ENCODE measurements at regions not wholly inside any gene's neighbourhood (a gene's known extent, or its start where the extent isn't known, plus 50 kb on each side); places are given as distances from the start of the nearest gene placed in this dataset.

- peaks cover 6% of the 10 kb centered on the region for H3K4me1 Mint-ChIP-seq (ENCODE audit: low read depth)
- no peak overlapping the region for H3K4me3 Mint-ChIP-seq
- H3K9me3 Mint-ChIP-seq (ENCODE audit: low read depth), result no peaks in the 10 kb centered on the region
- no peaks in the 10 kb centered on the region for H3K36me3 Mint-ChIP-seq
- no peak overlapping the region for H3K27ac Mint-ChIP-seq
- no peaks in the 10 kb centered on the region for H3K27me3 Mint-ChIP-seq
These were observed 88.5 kb downstream of the PRLHR start for GRCh38 chr10:118506671-118507590.

GRCh38 chr10:118505363-118505762 is 90.1 kb downstream of the PRLHR start:
- Mint-ChIP-seq H3K27ac (no peak overlapping the region), H3K4me3 (no peak overlapping the region), H3K4me1 (ENCODE audit: low read depth) (peaks cover 6% of the 10 kb centered on the region), H3K27me3 (peaks cover 4% of the 10 kb centered on the region), H3K9me3 (ENCODE audit: low read depth) (no peaks in the 10 kb centered on the region), H3K36me3 (peaks cover 3% of the 10 kb centered on the region)

- no peaks in the 10 kb centered on the region for H3K9me3 Mint-ChIP-seq (ENCODE audit: low read depth)
- peaks cover 3% of the 10 kb centered on the region for H3K36me3 Mint-ChIP-seq
- H3K4me3 Mint-ChIP-seq, result no peak overlapping the region
- no peak overlapping the region for H3K27ac Mint-ChIP-seq
- peaks cover 6% of the 10 kb centered on the region for H3K27me3 Mint-ChIP-seq
- peaks cover 5% of the 10 kb centered on the region for H3K4me1 Mint-ChIP-seq (ENCODE audit: low read depth)
These were observed 90.8 kb downstream of the PRLHR start for GRCh38 chr10:118504467-118505205.

- Mint-ChIP-seq H3K27ac (no peak overlapping the region), H3K4me3 (no peak overlapping the region), H3K36me3 (peaks cover 3% of the 10 kb centered on the region), H3K4me1 (ENCODE audit: low read depth) (peaks cover 5% of the 10 kb centered on the region), H3K27me3 (peaks cover 9% of the 10 kb centered on the region), H3K9me3 (ENCODE audit: low read depth) (no peaks in the 10 kb centered on the region)
These were observed 91.4 kb downstream of the PRLHR start for GRCh38 chr10:118504044-118504443.

- Mint-ChIP-seq H3K4me3 (no peak overlapping the region), H3K9me3 (ENCODE audit: low read depth) (no peaks in the 10 kb centered on the region), H3K27ac (no peak overlapping the region), H3K27me3 (peaks cover 9% of the 10 kb centered on the region), H3K36me3 (peaks cover 3% of the 10 kb centered on the region), H3K4me1 (ENCODE audit: low read depth) (peaks cover 5% of the 10 kb centered on the region)
These were observed 92.3 kb downstream of the PRLHR start for GRCh38 chr10:118503192-118503591.

- Mint-ChIP-seq H3K4me3 (no peak overlapping the region), H3K27me3 (peaks cover 15% of the 10 kb centered on the region), H3K36me3 (peaks cover 3% of the 10 kb centered on the region), H3K4me1 (ENCODE audit: low read depth) (peaks cover 5% of the 10 kb centered on the region), H3K9me3 (ENCODE audit: low read depth) (no peaks in the 10 kb centered on the region), H3K27ac (no peak overlapping the region)
These were observed 93.6 kb downstream of the PRLHR start for GRCh38 chr10:118501637-118502440.

- no peak overlapping the region for H3K4me3 Mint-ChIP-seq
- no peak overlapping the region for H3K27ac Mint-ChIP-seq
- H3K4me1 Mint-ChIP-seq (ENCODE audit: low read depth), result peaks cover 5% of the 10 kb centered on the region
- no peaks in the 10 kb centered on the region for H3K9me3 Mint-ChIP-seq (ENCODE audit: low read depth)
- H3K36me3 Mint-ChIP-seq, result peaks cover 3% of the 10 kb centered on the region
- peaks cover 19% of the 10 kb centered on the region for H3K27me3 Mint-ChIP-seq
These were observed 94.3 kb downstream of the PRLHR start for GRCh38 chr10:118501171-118501570.

- H3K9me3 Mint-ChIP-seq (ENCODE audit: low read depth), result no peaks in the 10 kb centered on the region
- H3K4me3 Mint-ChIP-seq, result no peak overlapping the region
- peaks cover 21% of the 10 kb centered on the region for H3K27me3 Mint-ChIP-seq
- peaks cover 3% of the 10 kb centered on the region for H3K36me3 Mint-ChIP-seq
- H3K4me1 Mint-ChIP-seq (ENCODE audit: low read depth), result peaks cover 6% of the 10 kb centered on the region
- H3K27ac Mint-ChIP-seq, result no peak overlapping the region
These were observed 94.9 kb downstream of the PRLHR start for GRCh38 chr10:118500477-118501104.

GRCh38 chr10:118499186-118499585 is 96.3 kb downstream of the PRLHR start:
- peaks cover 9% of the 10 kb centered on the region for H3K4me1 Mint-ChIP-seq (ENCODE audit: low read depth)

GRCh38 chr10:118498623-118499022 is 96.8 kb downstream of the PRLHR start:
- H3K27ac Mint-ChIP-seq, result no peak overlapping the region
- H3K36me3 Mint-ChIP-seq, result peaks cover 3% of the 10 kb centered on the region
- H3K4me1 Mint-ChIP-seq (ENCODE audit: low read depth), result peaks cover 5% of the 10 kb centered on the region
- H3K4me3 Mint-ChIP-seq, result no peak overlapping the region
- peaks cover 25% of the 10 kb centered on the region for H3K27me3 Mint-ChIP-seq
- no peaks in the 10 kb centered on the region for H3K9me3 Mint-ChIP-seq (ENCODE audit: low read depth)

More at GRCh38 chr10:118499186-118499585, 96.3 kb downstream of the PRLHR start:
- Mint-ChIP-seq H3K4me3 (no peak overlapping the region), H3K9me3 (ENCODE audit: low read depth) (no peaks in the 10 kb centered on the region), H3K27me3 (peaks cover 25% of the 10 kb centered on the region), H3K36me3 (peaks cover 3% of the 10 kb centered on the region), H3K27ac (no peak overlapping the region)

GRCh38 chr10:118497227-118497626 is 98.2 kb downstream of the PRLHR start:
- H3K4me1 Mint-ChIP-seq (ENCODE audit: low read depth), result peaks cover 5% of the 10 kb centered on the region
- H3K4me3 Mint-ChIP-seq, result no peak overlapping the region
- no peaks in the 10 kb centered on the region for H3K9me3 Mint-ChIP-seq (ENCODE audit: low read depth)
- no peak overlapping the region for H3K27ac Mint-ChIP-seq
- H3K36me3 Mint-ChIP-seq, result peaks cover 3% of the 10 kb centered on the region
- peaks cover 26% of the 10 kb centered on the region for H3K27me3 Mint-ChIP-seq

GRCh38 chr10:118496525-118496924 is 98.9 kb downstream of the PRLHR start:
- H3K4me3 Mint-ChIP-seq, result no peak overlapping the region
- H3K36me3 Mint-ChIP-seq, result peaks cover 3% of the 10 kb centered on the region
- no peak overlapping the region for H3K27ac Mint-ChIP-seq
- peaks cover 26% of the 10 kb centered on the region for H3K27me3 Mint-ChIP-seq
- no peaks in the 10 kb centered on the region for H3K9me3 Mint-ChIP-seq (ENCODE audit: low read depth)
- H3K4me1 Mint-ChIP-seq (ENCODE audit: low read depth), result peaks cover 5% of the 10 kb centered on the region

GRCh38 chr10:118495499-118495898 is 99.9 kb downstream of the PRLHR start:
- no peaks in the 10 kb centered on the region for H3K36me3 Mint-ChIP-seq
- no peak overlapping the region for H3K4me3 Mint-ChIP-seq
- peaks cover 5% of the 10 kb centered on the region for H3K4me1 Mint-ChIP-seq (ENCODE audit: low read depth)
- peak overlapping the region; percentile 78 for H3K27ac Mint-ChIP-seq
- peaks cover 8% of the 10 kb centered on the region for H3K9me3 Mint-ChIP-seq (ENCODE audit: low read depth)
- peaks cover 22% of the 10 kb centered on the region for H3K27me3 Mint-ChIP-seq

- Mint-ChIP-seq H3K36me3 (no peaks in the 10 kb centered on the region), H3K27me3 (peaks cover 6% of the 10 kb centered on the region), H3K4me1 (ENCODE audit: low read depth) (peaks cover 5% of the 10 kb centered on the region), H3K9me3 (ENCODE audit: low read depth) (peaks cover 11% of the 10 kb centered on the region), H3K27ac (no peak overlapping the region), H3K4me3 (no peak overlapping the region)
These were observed 104.4 kb downstream of the PRLHR start for GRCh38 chr10:118491055-118491454.

All from activated naive CD8-positive, alpha-beta T cell (primary cell).